Smooth muscle cell (in vitro differentiated cells): ENCODE measurements at regions not wholly inside any gene's neighbourhood (a gene's known extent, or its start where the extent isn't known, plus 50 kb on each side); places are given as distances from the start of the nearest gene placed in this dataset.

Source experiments
- DNase-seq: peaks from one replicate; lab custom pipeline; 2025; ENCODE audit not compliant: unreplicated experiment; lab: John Stamatoyannopoulos, UW
- H2AFZ ChIP-seq: fragments of 200-600 bp; sonication (generic); 2 replicates; pipeline ENCODE4 v1.6.0; 2016; ENCODE audit warnings: antibody characterized with exemption, low read depth, mild to moderate bottlenecking
- H3F3A ChIP-seq: fragments of 200-600 bp; sonication (generic); 2 replicates; pipeline ENCODE4 v1.6.0; 2017; ENCODE audit warnings: antibody characterized with exemption, low read depth
- H3K27ac ChIP-seq: fragments of 200-600 bp; sonication (generic); 2 replicates; pipeline ENCODE4 v1.5.1; 2016; ENCODE audit warnings: low read depth, mild to moderate bottlenecking
- H3K27me3 ChIP-seq: fragments of 200-600 bp; sonication (generic); 2 replicates; pipeline ENCODE4 v1.6.1; 2016; ENCODE audit warnings: low read depth, mild to moderate bottlenecking
- H3K36me3 ChIP-seq: fragments of 200-600 bp; sonication (generic); 2 replicates; pipeline ENCODE4 v1.5.1; 2016; ENCODE audit warnings: low read depth
- H3K4me1 ChIP-seq: fragments of 200-600 bp; sonication (generic); 2 replicates; pipeline ENCODE4 v1.5.1; 2016; ENCODE audit warnings: low read depth
- H3K4me2 ChIP-seq: fragments of 200-600 bp; sonication (generic); 2 replicates; pipeline ENCODE4 v1.6.0; 2016; ENCODE audit warnings: mild to moderate bottlenecking
- H3K4me3 ChIP-seq: fragments of 200-600 bp; sonication (generic); 2 replicates; pipeline ENCODE4 v1.5.1; 2016; ENCODE audit warnings: mild to moderate bottlenecking
- H3K79me2 ChIP-seq: fragments of 200-600 bp; sonication (generic); 2 replicates; pipeline ENCODE4 v1.6.0; 2016; ENCODE audit warnings: low read depth, mild to moderate bottlenecking
- H3K9ac ChIP-seq: fragments of 200-600 bp; sonication (generic); 2 replicates; pipeline ENCODE4 v1.6.0; 2016; ENCODE audit warnings: low read depth
- H3K9me3 ChIP-seq: fragments of 200-600 bp; sonication (generic); replicated peaks from 2 replicates; pipeline ENCODE4 v1.5.1; 2016; ENCODE audit warnings: low read depth
- H4K20me1 ChIP-seq: fragments of 200-600 bp; sonication (generic); 2 replicates; pipeline ENCODE4 v1.6.0; 2016; ENCODE audit warnings: low read depth
- WGBS: methylation state at CpG from one replicate; pipeline ENCODE4 v1.1.7; 2016; ENCODE audit warnings: low lambda C conversion rate; 5-methylcytosine and 5-hydroxymethylcytosine counted together
- TF ChIP-seq, protein P1 (sequence below): fragments of 200-600 bp; sonication (generic); IDR thresholded peaks from 2 replicates; pipeline ENCODE4 v1.5.1; 2017; ENCODE audit warnings: borderline replicate concordance, mild to moderate bottlenecking, antibody characterized with exemption; ENCODE audit not compliant: insufficient read depth, poor library complexity, severe bottlenecking

DNA sequence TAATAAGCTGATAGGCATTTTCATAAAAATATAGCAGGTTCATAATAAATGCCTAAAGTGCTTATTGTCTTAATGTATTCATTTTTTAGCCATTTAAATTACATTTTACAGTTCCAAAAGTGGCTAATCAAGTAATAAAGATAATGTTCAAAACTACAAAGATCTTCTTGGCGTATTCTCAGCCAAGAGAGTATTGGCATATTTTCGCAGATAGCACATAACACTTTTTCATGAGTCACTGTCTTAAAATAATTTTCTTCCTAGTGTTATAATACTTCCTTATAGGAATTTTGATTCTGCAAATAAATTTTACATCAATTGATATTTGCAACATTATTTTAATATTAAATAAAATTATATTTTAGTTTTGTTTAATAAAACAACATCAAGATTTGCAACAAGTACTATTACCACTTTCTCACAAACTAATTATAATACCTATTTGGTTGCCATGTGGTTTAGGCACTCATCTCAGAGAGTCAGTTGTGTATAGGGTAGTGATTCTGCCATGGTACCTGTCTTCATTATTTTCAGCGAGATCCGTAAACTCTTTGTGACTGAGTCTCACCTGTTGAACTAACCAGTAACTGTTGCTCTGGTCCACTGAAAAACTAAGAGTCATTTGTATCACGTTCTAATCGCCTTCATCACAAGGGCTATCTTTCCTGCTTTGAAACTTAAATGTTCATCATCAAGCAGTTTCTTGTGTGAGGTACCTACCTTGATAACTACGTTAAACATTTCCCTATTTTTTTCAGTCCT lies 152.5 kb upstream of the AKR1E2 start:
- no peak for DNase-seq
- peak overlapping the region; percentile 75 for H3K9ac ChIP-seq
- H3K4me2 ChIP-seq: peak overlapping the region; percentile 82
- H3F3A ChIP-seq: peaks cover 24% of the 10 kb centered on the region
- WGBS: 79% methylated on average over 7 of the region's 7 CpGs
- TF ChIP-seq, protein P1, sequence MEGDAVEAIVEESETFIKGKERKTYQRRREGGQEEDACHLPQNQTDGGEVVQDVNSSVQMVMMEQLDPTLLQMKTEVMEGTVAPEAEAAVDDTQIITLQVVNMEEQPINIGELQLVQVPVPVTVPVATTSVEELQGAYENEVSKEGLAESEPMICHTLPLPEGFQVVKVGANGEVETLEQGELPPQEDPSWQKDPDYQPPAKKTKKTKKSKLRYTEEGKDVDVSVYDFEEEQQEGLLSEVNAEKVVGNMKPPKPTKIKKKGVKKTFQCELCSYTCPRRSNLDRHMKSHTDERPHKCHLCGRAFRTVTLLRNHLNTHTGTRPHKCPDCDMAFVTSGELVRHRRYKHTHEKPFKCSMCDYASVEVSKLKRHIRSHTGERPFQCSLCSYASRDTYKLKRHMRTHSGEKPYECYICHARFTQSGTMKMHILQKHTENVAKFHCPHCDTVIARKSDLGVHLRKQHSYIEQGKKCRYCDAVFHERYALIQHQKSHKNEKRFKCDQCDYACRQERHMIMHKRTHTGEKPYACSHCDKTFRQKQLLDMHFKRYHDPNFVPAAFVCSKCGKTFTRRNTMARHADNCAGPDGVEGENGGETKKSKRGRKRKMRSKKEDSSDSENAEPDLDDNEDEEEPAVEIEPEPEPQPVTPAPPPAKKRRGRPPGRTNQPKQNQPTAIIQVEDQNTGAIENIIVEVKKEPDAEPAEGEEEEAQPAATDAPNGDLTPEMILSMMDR: no peak
- H3K4me3 ChIP-seq: peak overlapping the region; percentile 3
- H3K79me2 ChIP-seq: no peaks in the 10 kb centered on the region
- peaks cover 31% of the 10 kb centered on the region for H3K4me1 ChIP-seq
- no peaks in the 10 kb centered on the region for H3K27me3 ChIP-seq
- H4K20me1 ChIP-seq: no peaks in the 10 kb centered on the region
- no peaks in the 10 kb centered on the region for H3K36me3 ChIP-seq
- peak overlapping the region; percentile 12 for H2AFZ ChIP-seq
- H3K9me3 ChIP-seq: no peaks in the 10 kb centered on the region
- peak overlapping the region; percentile 95 for H3K27ac ChIP-seq

DNA sequence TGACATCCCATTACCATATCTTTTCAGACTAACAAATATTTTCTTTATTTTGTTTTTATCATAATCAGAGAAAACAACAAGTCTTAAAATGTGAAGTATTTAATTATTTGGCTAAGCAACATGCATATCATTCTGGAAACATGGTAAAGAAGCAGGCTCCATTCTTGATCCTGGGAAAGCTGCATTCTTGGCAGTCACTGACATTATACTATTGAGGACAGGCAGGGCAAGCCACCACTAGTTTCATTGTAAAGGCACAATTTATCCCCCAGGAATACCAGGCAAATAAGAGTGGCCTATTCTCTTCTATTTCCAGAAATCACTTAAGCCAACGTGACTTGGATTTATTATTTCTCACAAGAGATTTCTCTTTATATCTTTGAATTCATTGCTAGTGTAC lies 153.8 kb upstream of the AKR1E2 start:
- H4K20me1 ChIP-seq: no peaks in the 10 kb centered on the region
- H3K79me2 ChIP-seq: no peaks in the 10 kb centered on the region
- H3K9me3 ChIP-seq: no peaks in the 10 kb centered on the region
- no peaks in the 10 kb centered on the region for H3K36me3 ChIP-seq
- H3K4me2 ChIP-seq: peak overlapping the region; percentile 82
- DNase-seq: no peak
- no peaks in the 10 kb centered on the region for H3K27me3 ChIP-seq
- H3K4me3 ChIP-seq: peak overlapping the region; percentile 31
- H2AFZ ChIP-seq: peak overlapping the region; percentile 23
- peaks cover 24% of the 10 kb centered on the region for H3F3A ChIP-seq
- WGBS: 66% methylated on average over 1 of the region's 1 CpG
- TF ChIP-seq, protein P1: no peak
- H3K27ac ChIP-seq: peak overlapping the region; percentile 95
- peaks cover 28% of the 10 kb centered on the region for H3K4me1 ChIP-seq
- peak overlapping the region; percentile 75 for H3K9ac ChIP-seq

DNA sequence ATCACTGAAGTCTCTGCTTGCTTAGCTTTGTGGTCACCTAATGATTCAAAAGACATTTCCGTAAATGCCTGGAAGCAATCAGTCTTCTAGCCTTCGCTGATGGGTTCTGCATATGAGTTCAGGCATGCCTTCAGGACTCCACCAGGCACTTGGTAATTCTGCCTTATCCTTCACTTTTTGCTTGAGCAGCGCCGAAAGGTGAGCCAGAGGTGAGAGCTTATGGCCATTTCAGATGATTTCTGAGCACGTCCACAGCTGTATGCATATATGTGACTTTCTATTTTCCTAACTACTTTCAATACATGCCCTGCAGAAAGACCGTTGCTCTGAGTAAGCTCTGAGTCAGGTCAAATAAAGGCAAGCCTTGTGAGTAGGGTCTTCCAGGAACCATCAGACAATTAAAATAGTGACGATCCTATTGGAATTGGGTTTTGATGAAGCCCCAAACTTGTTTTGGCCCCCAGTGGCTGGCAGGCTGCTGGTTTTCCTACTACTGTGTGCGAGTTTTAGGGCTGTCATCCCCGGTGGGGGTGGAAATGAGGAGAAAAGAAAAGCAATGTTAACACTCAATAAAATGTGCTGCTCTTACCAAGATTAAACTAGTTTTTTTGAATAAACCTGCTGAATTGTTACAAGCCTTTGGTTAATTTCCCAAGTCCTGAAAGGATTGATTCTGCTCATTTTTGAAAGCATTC lies 154.4 kb upstream of the AKR1E2 start:
- peak overlapping the region; percentile 75 for H3K9ac ChIP-seq
- peaks cover 24% of the 10 kb centered on the region for H3F3A ChIP-seq
- peak overlapping the region; percentile 95 for H3K27ac ChIP-seq
- no peaks in the 10 kb centered on the region for H4K20me1 ChIP-seq
- H3K36me3 ChIP-seq: no peaks in the 10 kb centered on the region
- TF ChIP-seq, protein P1: no peak
- H3K9me3 ChIP-seq: no peaks in the 10 kb centered on the region
- DNase-seq: no peak
- peak overlapping the region; percentile 82 for H3K4me2 ChIP-seq
- peaks cover 28% of the 10 kb centered on the region for H3K4me1 ChIP-seq
- H3K27me3 ChIP-seq: no peaks in the 10 kb centered on the region
- no peaks in the 10 kb centered on the region for H3K79me2 ChIP-seq
- 30% methylated on average over 9 of the region's 9 CpGs for WGBS
- peak overlapping the region; percentile 23 for H2AFZ ChIP-seq
- peak overlapping the region; percentile 31 for H3K4me3 ChIP-seq
